BJ (cell line): ENCODE measurements at regions not wholly inside any gene's neighbourhood (a gene's known extent, or its start where the extent isn't known, plus 50 kb on each side); places are given as distances from the start of the nearest gene placed in this dataset.

Source experiments
- CTCF ChIA-PET: fragments of 350-600 bp; formaldehyde crosslinking; extraction: SDS; loops from one replicate; lab custom pipeline; 2021; ENCODE audit warnings: antibody characterized with exemption, inconsistent platforms; lab: Yijun Ruan, JAX
- POLR2A ChIA-PET: fragments of 300-600 bp; sonication (Branson Sonifier 250); formaldehyde crosslinking; extraction: SDS; loops from one replicate; lab custom pipeline; 2021; ENCODE audit warnings: antibody characterized with exemption; lab: Charles Lee
- DNase-seq: peaks from one replicate; pipeline ENCODE4 v3.0.0-alpha.2; 2011; ENCODE audit warnings: low read depth
- H3K27me3 ChIP-seq: 2 replicates; pipeline ENCODE4 v1.6.0; 2011; ENCODE audit warnings: low read length; ENCODE audit not compliant: control insufficient read depth, insufficient read depth
- H3K36me3 ChIP-seq: 2 replicates; pipeline ENCODE4 v1.5.1; 2011; ENCODE audit warnings: low read length; ENCODE audit not compliant: control insufficient read depth, insufficient read depth
- H3K4me3 ChIP-seq: 2 replicates; pipeline ENCODE4 v1.5.1; 2011; ENCODE audit warnings: low read depth, mild to moderate bottlenecking, control low read depth, low read length
- TF ChIP-seq, protein P1 (sequence below): IDR thresholded peaks from 2 replicates; pipeline ENCODE4 v1.5.1; 2011; ENCODE audit warnings: low read depth, mild to moderate bottlenecking, control low read depth, inconsistent platforms, low read length, moderate library complexity; ENCODE audit not compliant: insufficient read depth

DNA sequence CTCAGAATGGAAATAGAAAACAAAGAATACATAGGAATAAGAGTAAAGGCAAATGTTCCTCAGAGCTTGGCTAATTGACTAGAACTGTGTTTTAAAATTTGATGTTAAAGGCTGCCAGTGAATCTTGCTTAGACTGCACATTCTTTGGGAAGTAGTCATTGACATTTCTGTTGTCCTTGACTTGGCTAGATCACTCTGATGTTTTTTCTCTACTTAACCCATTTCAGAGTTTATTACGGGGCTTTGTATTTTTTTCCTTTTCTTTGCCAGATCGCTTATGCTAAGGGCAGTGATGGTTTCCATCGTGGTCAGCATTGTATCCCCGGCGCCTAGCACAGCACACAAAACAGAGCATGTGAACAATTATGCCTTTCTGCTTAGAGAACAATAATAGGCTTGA lies 1126.7 kb upstream of the CDH9 start:
- Histone ChIP-seq H3K36me3 (no peaks in the 10 kb centered on the region), H3K27me3 (no peaks in the 10 kb centered on the region), H3K4me3 (no peak overlapping the region)
- TF ChIP-seq, protein P1, sequence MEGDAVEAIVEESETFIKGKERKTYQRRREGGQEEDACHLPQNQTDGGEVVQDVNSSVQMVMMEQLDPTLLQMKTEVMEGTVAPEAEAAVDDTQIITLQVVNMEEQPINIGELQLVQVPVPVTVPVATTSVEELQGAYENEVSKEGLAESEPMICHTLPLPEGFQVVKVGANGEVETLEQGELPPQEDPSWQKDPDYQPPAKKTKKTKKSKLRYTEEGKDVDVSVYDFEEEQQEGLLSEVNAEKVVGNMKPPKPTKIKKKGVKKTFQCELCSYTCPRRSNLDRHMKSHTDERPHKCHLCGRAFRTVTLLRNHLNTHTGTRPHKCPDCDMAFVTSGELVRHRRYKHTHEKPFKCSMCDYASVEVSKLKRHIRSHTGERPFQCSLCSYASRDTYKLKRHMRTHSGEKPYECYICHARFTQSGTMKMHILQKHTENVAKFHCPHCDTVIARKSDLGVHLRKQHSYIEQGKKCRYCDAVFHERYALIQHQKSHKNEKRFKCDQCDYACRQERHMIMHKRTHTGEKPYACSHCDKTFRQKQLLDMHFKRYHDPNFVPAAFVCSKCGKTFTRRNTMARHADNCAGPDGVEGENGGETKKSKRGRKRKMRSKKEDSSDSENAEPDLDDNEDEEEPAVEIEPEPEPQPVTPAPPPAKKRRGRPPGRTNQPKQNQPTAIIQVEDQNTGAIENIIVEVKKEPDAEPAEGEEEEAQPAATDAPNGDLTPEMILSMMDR = no peak
- no peak for DNase-seq
- CTCF ChIA-PET = no interaction called here
- POLR2A ChIA-PET = no interaction called here

DNA sequence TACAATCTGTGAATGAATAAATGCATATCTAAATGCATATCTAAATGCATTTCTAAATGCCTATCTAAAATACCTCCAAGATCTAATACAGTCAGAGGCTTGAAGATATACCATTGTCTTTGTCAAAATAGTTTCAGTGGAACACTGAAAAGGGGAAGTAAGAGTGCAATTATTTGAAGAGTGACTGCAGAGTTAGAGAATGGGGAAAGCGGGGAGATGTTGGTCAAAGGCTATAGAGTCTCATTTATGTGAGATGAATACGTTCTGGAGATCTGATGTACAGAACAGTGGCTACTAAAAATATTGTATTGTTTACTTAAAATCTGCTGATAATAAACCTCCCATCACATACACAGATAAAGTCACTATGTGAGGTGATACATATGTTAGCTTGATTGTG lies 1126.2 kb upstream of the CDH9 start:
- no peak for DNase-seq
- no peaks in the 10 kb centered on the region for H3K36me3 ChIP-seq
- no peaks in the 10 kb centered on the region for H3K27me3 ChIP-seq
- ChIA-PET CTCF (interaction anchor here (0.6 kb wide), 1 partner anchor 369 kb away, joined by 3 read pairs; no protein-coding TSS in a partner anchor), POLR2A (no interaction called here)
- H3K4me3 ChIP-seq = no peak overlapping the region
- TF ChIP-seq, protein P1 = no peak

DNA sequence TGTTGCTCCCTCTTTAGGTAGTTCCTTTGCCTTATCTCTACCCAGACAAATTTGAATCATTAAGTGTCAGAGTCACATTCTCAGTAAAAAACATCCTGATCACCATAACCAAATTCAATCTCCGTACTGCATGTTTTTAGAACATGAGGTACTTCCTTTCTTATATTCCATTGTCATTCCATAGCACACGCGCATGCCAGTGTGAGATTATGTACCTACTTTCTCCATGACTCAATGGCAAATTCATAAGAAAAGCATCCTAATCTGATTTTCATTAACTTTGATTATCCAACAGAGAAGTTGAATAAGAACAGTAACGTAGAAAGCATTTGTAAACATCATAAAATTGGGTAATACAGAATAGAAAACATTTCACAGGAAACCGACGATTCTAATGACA lies 1118.6 kb upstream of the CDH9 start:
- ChIA-PET POLR2A (no interaction called here), CTCF (no interaction called here)
- no peak overlapping the region for H3K4me3 ChIP-seq
- DNase-seq = peak; percentile 3
- H3K27me3 ChIP-seq = no peaks in the 10 kb centered on the region
- TF ChIP-seq, protein P1 = no peak
- H3K36me3 ChIP-seq = no peaks in the 10 kb centered on the region

DNA sequence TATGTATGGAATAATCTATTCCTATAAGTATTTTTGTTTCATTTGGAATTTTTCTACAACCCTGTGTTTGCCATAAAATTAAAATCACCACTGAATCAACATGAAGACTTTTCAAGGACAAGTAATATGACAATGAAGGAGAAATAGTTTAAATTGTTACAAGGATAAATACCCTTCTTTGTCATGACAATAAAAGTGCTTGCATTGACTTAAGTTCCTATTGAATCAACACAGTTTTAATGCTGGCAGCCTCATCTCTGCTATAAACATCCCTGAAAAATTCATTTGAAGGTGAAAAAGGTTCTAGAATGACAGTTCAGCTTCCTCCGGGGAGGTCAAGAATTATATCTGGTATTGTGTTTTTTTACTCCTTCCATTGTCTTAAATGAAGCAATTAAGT lies 1105.1 kb upstream of the CDH9 start:
- Histone ChIP-seq H3K36me3 (no peaks in the 10 kb centered on the region), H3K27me3 (no peaks in the 10 kb centered on the region), H3K4me3 (no peak overlapping the region)
- no peak for DNase-seq
- TF ChIP-seq, protein P1 = no peak
- CTCF ChIA-PET = no interaction called here
- POLR2A ChIA-PET = no interaction called here

DNA sequence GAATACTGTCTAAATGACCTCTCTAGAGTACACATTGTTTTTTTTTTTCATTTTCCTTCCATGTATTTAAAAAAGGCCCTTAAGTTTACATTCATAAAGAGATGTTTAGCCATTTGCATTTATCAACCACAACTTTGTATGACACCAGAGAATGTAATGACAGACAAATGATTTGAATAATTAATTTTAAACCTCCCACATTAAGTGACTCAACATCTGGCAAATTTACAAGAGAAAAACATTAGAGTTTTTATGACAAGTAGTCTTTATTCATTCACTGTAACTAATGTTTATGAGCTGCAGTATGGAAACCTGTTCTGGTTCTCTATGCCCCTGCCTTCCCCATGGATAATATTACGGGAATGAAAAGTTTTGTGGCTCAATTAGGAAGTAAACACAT lies 1093.8 kb upstream of the CDH9 start:
- H3K27me3 ChIP-seq = no peaks in the 10 kb centered on the region
- TF ChIP-seq, protein P1 = no peak
- no peaks in the 10 kb centered on the region for H3K36me3 ChIP-seq
- POLR2A ChIA-PET = no interaction called here
- no peak for DNase-seq
- CTCF ChIA-PET = no interaction called here
- H3K4me3 ChIP-seq = no peak overlapping the region
